ENCODE measurements at regions not wholly inside any gene's neighbourhood (a gene's known extent, or its start where the extent isn't known, plus 50 kb on each side); places are given as distances from the start of the nearest gene placed in this dataset.

DNA sequence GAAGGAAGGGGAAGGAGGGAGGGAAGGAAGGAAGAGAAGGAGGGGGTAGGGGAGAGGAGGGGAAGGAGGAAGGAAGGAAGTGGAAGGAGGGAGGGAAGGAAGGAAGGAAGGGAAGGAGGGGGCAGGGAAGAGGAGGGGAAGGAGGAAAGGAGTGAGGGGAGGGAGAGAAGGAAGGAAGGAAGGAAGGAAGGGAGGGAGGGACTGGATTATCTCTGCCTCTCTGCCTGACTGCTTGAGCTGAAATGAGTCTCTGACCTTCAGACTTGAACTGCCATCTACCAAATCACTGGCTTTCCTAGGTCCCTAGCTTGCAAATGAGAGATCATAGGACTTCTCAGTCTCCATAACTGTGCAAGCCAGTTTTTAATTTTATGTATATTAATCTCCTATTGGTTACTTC lies 436.8 kb downstream of the PREX1 start:
- H3K27me3 Mint-ChIP-seq (ENCODE audit: low read depth) = peaks cover 3% of the 10 kb centered on the region
- H3K36me3 Mint-ChIP-seq (ENCODE audit: low read depth) = peaks cover 6% of the 10 kb centered on the region
- H3K9me3 Mint-ChIP-seq = peaks cover 10% of the 10 kb centered on the region

DNA sequence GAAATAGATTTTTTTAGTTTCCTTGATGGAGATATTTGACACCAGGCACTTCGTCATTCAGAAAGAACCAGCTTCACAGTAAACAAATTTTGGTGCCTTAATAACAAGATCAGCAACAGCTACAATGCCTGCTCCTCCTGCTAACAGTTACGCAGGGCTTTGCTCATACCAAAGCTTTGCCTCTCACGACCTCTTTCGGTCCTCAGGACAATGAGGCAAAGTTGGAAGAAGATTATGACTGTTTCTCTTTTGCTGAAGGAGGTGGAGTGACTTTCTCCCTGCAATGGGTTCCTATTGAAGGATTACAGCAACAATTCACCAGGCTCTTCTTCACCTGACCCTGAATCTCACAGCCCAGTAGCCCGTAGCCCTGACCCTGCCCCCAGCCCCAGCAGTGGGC lies 440.1 kb downstream of the PREX1 start:
- H3K27ac Mint-ChIP-seq (ENCODE audit: unreplicated experiment) = no peak overlapping the region
- H3K27me3 Mint-ChIP-seq (ENCODE audit: low read depth) = no peaks in the 10 kb centered on the region
- H3K4me3 Mint-ChIP-seq = no peak overlapping the region

More for the DNA sequence above, 436.8 kb downstream of the PREX1 start:
- TF ChIP-seq, protein P1, sequence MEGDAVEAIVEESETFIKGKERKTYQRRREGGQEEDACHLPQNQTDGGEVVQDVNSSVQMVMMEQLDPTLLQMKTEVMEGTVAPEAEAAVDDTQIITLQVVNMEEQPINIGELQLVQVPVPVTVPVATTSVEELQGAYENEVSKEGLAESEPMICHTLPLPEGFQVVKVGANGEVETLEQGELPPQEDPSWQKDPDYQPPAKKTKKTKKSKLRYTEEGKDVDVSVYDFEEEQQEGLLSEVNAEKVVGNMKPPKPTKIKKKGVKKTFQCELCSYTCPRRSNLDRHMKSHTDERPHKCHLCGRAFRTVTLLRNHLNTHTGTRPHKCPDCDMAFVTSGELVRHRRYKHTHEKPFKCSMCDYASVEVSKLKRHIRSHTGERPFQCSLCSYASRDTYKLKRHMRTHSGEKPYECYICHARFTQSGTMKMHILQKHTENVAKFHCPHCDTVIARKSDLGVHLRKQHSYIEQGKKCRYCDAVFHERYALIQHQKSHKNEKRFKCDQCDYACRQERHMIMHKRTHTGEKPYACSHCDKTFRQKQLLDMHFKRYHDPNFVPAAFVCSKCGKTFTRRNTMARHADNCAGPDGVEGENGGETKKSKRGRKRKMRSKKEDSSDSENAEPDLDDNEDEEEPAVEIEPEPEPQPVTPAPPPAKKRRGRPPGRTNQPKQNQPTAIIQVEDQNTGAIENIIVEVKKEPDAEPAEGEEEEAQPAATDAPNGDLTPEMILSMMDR (conservative IDR thresholded peaks at IDR 0.05) = no peak
- H3K4me1 Mint-ChIP-seq = peaks cover 24% of the 10 kb centered on the region
- no peak overlapping the region for H3K4me3 Mint-ChIP-seq
- DNase-seq (ENCODE audit: low read depth, low spot score) = no peak
- H3K27ac Mint-ChIP-seq (ENCODE audit: unreplicated experiment) = no peak overlapping the region

DNA sequence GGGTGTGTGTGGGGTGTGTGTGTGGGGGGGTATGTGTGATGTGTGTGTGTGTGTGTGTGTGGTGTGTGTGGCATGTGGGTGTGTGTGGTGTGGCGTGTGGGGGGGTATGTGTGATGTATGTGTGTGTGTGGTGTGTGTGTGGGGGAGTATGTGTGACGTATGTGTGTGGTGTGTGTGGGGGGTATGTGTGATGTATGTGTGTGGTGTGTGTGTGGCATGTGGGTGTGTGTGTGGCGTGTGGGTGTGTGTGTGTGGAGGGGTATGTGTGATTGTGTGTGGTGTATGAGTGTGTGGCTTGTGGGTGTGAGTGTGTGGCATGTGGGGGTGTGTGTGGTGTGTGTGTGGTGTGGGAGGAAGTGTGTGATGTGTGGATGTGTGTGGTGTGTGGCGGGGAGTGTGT lies 442.3 kb downstream of the PREX1 start:
- TF ChIP-seq, protein P1 (conservative IDR thresholded peaks at IDR 0.05) = no peak

More for the DNA sequence above, 440.1 kb downstream of the PREX1 start:
- TF ChIP-seq, protein P1 (conservative IDR thresholded peaks at IDR 0.05) = no peak
- no peaks in the 10 kb centered on the region for H3K4me1 Mint-ChIP-seq
- H3K36me3 Mint-ChIP-seq (ENCODE audit: low read depth) = peaks cover 6% of the 10 kb centered on the region
- peaks cover 10% of the 10 kb centered on the region for H3K9me3 Mint-ChIP-seq
- no peak for DNase-seq (ENCODE audit: low read depth, low spot score)

DNA sequence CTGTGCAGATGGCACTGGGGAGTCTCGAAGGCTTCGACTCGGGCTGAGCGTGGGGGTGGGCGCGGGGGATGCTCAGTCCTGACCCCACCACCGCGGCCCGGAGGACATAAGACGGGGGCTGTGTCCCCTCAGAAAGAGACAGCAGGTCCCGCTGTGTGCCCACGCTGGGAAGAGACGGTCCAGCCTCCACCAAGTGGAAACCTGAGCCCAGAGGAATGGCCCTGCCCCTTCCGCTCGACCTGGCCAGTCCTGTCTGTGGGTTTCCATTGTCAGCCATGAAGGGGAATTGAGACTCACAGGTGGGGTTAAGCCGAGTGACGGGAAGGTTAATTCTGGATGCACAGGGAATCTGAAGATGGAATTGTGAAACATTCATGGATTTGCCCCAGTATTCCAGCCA lies 442.7 kb downstream of the PREX1 start:
- H3K4me3 Mint-ChIP-seq = no peak overlapping the region
- H3K36me3 Mint-ChIP-seq (ENCODE audit: low read depth) = no peaks in the 10 kb centered on the region
- TF ChIP-seq, protein P1 (conservative IDR thresholded peaks at IDR 0.05) = no peak
- peaks cover under 1% of the 10 kb centered on the region for H3K9me3 Mint-ChIP-seq
- H3K4me1 Mint-ChIP-seq = peaks cover 18% of the 10 kb centered on the region
- no peaks in the 10 kb centered on the region for H3K27me3 Mint-ChIP-seq (ENCODE audit: low read depth)
- no peak overlapping the region for H3K27ac Mint-ChIP-seq (ENCODE audit: unreplicated experiment)
- DNase-seq (ENCODE audit: low read depth, low spot score) = no peak

More for the DNA sequence above, 442.3 kb downstream of the PREX1 start:
- Mint-ChIP-seq H3K27me3 (ENCODE audit: low read depth) (no peaks in the 10 kb centered on the region), H3K9me3 (peaks cover 2% of the 10 kb centered on the region), H3K36me3 (ENCODE audit: low read depth) (no peaks in the 10 kb centered on the region), H3K4me1 (peaks cover 14% of the 10 kb centered on the region), H3K27ac (ENCODE audit: unreplicated experiment) (no peak overlapping the region), H3K4me3 (no peak overlapping the region)
- DNase-seq (ENCODE audit: low read depth, low spot score) = no peak

DNA sequence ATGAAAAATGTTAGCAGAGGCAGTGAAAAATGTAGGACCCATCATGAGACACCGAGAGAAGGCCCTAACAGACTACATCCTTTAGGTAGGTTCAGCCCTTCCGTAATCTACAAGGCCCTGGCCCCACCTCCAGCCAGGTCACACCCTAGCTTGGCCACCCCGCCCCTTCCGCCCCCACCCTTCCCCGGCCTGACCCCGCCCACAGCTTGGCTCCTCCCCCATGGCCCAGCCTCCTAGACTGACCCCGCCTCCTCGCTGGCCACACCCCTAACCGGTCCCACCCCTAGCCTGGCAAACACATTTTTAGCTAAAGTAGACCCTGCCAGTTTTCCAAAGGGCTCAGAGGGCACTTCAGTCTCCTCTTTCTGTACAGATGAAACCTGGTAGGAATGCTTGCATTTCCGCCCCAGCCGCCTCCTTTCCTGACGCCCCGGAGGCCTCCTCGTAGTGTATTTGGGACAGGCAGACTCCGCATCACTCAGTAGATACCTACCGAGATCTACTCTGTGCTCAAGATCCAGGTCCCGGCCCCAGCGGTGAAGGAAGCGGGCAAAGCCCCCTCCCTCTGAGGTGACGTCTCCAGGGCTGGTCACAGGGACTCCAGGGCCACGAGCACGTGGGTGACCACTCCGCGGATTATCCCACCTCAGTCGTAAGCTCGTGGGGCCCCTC lies 443.5 kb downstream of the PREX1 start:
- H3K27me3 Mint-ChIP-seq (ENCODE audit: low read depth) = no peaks in the 10 kb centered on the region
- H3K36me3 Mint-ChIP-seq (ENCODE audit: low read depth) = no peaks in the 10 kb centered on the region
- no peak overlapping the region for H3K27ac Mint-ChIP-seq (ENCODE audit: unreplicated experiment)
- DNase-seq (ENCODE audit: low read depth, low spot score) = no peak
- H3K4me3 Mint-ChIP-seq = no peak overlapping the region
- no peaks in the 10 kb centered on the region for H3K9me3 Mint-ChIP-seq
- H3K4me1 Mint-ChIP-seq = peaks cover 18% of the 10 kb centered on the region
- TF ChIP-seq, protein P1 (conservative IDR thresholded peaks at IDR 0.05) = no peak
